ENCODE measurements at regions not wholly inside any gene's neighbourhood (a gene's known extent, or its start where the extent isn't known, plus 50 kb on each side); places are given as distances from the start of the nearest gene placed in this dataset.

GRCh38 chr4:16415751-16416150 is 189.5 kb upstream of the TAPT1 start:
- peaks cover 3 to 4% of the 10 kb centered on the region in 2 experiments; a peak in 1 of 4 replicates for H3K9me3 ChIP-seq (ENCODE audit: insufficient read depth in 2 of 2, low read depth in 1 of 2, low read length in 1 of 2)
- H3K4ac ChIP-seq (replicated peaks; ENCODE audit: insufficient read length, low read depth, low read length) = no peak overlapping the region
- H3K27me3 ChIP-seq (replicated peaks in 1 of 4; ENCODE audit: control insufficient read depth in 3 of 4, extremely low read depth in 1 of 4, insufficient read depth in 3 of 4, low read length in 3 of 4) = peaks cover 0 to 1% (median 0%) of the 10 kb centered on the region in 4 experiments; a peak in 1 of 7 replicates
- H2BK20ac ChIP-seq (ENCODE audit: low read length) = no peak overlapping the region
- no peak overlapping the region for H2AK5ac ChIP-seq (ENCODE audit: low read depth, low read length)
- no peak overlapping the region for H4K91ac ChIP-seq (replicated peaks; ENCODE audit: insufficient read length, low read length)
- H2BK15ac ChIP-seq (ENCODE audit: low read length) = no peak overlapping the region
- H3K18ac ChIP-seq (ENCODE audit: extremely low read depth, low read length) = no peak overlapping the region
- no peak overlapping the region for H2AFZ ChIP-seq (ENCODE audit: low read length)
- H2BK120ac ChIP-seq (replicated peaks; ENCODE audit: low read depth, low read length) = no peak overlapping the region
- no peak overlapping the region for H3K23ac ChIP-seq (ENCODE audit: insufficient read length)
- H3K9ac ChIP-seq (replicated peaks in 1 of 4; ENCODE audit: extremely low read depth in 1 of 4, low read depth in 3 of 4, low read length in 3 of 4) = no peak overlapping the region
- no peaks in the 10 kb centered on the region for H3K79me1 ChIP-seq (ENCODE audit: low read depth, low read length)
- H3K4me1 ChIP-seq (replicated peaks in 1 of 4; ENCODE audit: control insufficient read depth in 3 of 4, insufficient read depth in 4 of 4, low read length in 3 of 4) = no peaks in the 10 kb centered on the region
- no peak overlapping the region for H2BK5ac ChIP-seq (ENCODE audit: low read depth, low read length)
- DNase-seq (ENCODE audit: low read depth in 1 of 2, low spot score in 2 of 2) (no peak), FAIRE-seq (no peak)
- ChIA-PET CTCF (ENCODE audit: partially characterized antibody) (interaction anchor here (0.9 to 1.4 kb wide), 3 partner anchors 14 to 124 kb away, joined by 3 to 4 read pairs (median 3); no protein-coding TSS in a partner anchor), POLR2A (ENCODE audit: partially characterized antibody) (no interaction called here)
- H4K8ac ChIP-seq (ENCODE audit: extremely low read depth, insufficient read depth, low read length) = no peak overlapping the region
- H4K20me1 ChIP-seq (replicated peaks in 1 of 2; ENCODE audit: control insufficient read depth in 1 of 2, insufficient read depth in 2 of 2, low read length in 2 of 2) = no peaks in the 10 kb centered on the region
- no peaks in the 10 kb centered on the region for H3K79me2 ChIP-seq (ENCODE audit: control insufficient read depth in 1 of 2, insufficient read depth in 2 of 2, low read length in 2 of 2)
- H2BK12ac ChIP-seq (ENCODE audit: low read depth, low read length) = no peak overlapping the region
- H3K56ac ChIP-seq (replicated peaks; ENCODE audit: insufficient read length, low read depth, low read length) = no peak overlapping the region
- no peak overlapping the region for H3K14ac ChIP-seq (ENCODE audit: insufficient read length)
- no peak overlapping the region for H3K4me2 ChIP-seq (ENCODE audit: insufficient read depth in 1 of 2, low read depth in 2 of 2, low read length in 2 of 2)
- no peak overlapping the region for H4K5ac ChIP-seq (ENCODE audit: insufficient read length, low read depth, low read length)
- no peaks in the 10 kb centered on the region for H3K36me3 ChIP-seq (ENCODE audit: control insufficient read depth in 2 of 4, insufficient read depth in 4 of 4, low read length in 3 of 4)
- no peak overlapping the region for H3K27ac ChIP-seq (ENCODE audit: low read depth, low read length)
- H3K23me2 ChIP-seq (ENCODE audit: low read depth, low read length) = no peaks in the 10 kb centered on the region
- H3K4me3 ChIP-seq (ENCODE audit: extremely low read depth in 1 of 4, insufficient read depth in 2 of 4, low read depth in 3 of 4, low read length in 4 of 4) = no peak overlapping the region
- no peak for TF ChIP-seq CTBP2 (IDR thresholded peaks at IDR 0.05; ENCODE audit: borderline replicate concordance, insufficient read depth, insufficient read length, low read length)
- TF ChIP-seq CEBPB (IDR thresholded peaks at IDR 0.05; ENCODE audit: low read depth, low read length) = no peak
- TF ChIP-seq YY1 (IDR thresholded peaks at IDR 0.05; ENCODE audit: low read depth, low read length) = no peak
- TF ChIP-seq SIX5 (IDR thresholded peaks at IDR 0.05; ENCODE audit: low read depth, low read length) = no peak
- TF ChIP-seq GTF2F1 (IDR thresholded peaks at IDR 0.05; ENCODE audit: borderline replicate concordance, low read depth, low read length) = no peak
- TF ChIP-seq POU5F1 (IDR thresholded peaks at IDR 0.05; ENCODE audit: low read depth, low read length) = no peak
- TF ChIP-seq CHD1 (IDR thresholded peaks at IDR 0.05; ENCODE audit: low read depth, low read length) = no peak
- TF ChIP-seq KDM4A (IDR thresholded peaks at IDR 0.05; ENCODE audit: low read depth, low read length, severe bottlenecking) = no peak
- TF ChIP-seq BACH1 (IDR thresholded peaks at IDR 0.05; ENCODE audit: low read length) = no peak
- no peak for TF ChIP-seq NANOG (IDR thresholded peaks at IDR 0.05; ENCODE audit: insufficient read depth, low read depth, low read length, poor library complexity, severe bottlenecking)
- no peak for TF ChIP-seq TEAD4 (IDR thresholded peaks at IDR 0.05; ENCODE audit: low read depth, low read length)
- TF ChIP-seq KDM1A (IDR thresholded peaks at IDR 0.05; ENCODE audit: borderline replicate concordance, low read length) = no peak
- TF ChIP-seq RXRA (IDR thresholded peaks at IDR 0.05; ENCODE audit: insufficient read depth, low read depth, low read length) = no peak
- no peak for TF ChIP-seq CTCF (IDR thresholded peaks at IDR 0.05; ENCODE audit: control extremely low read depth in 1 of 3, insufficient read depth in 1 of 3, low read depth in 1 of 3, low read length in 3 of 3)
